COLO829 (cell line): ENCODE measurements at regions not wholly inside any gene's neighbourhood (a gene's known extent, or its start where the extent isn't known, plus 50 kb on each side); places are given as distances from the start of the nearest gene placed in this dataset.

Experiments
- DNase-seq: peaks from one replicate; pipeline ENCODE4 v3.0.0; 2012; ENCODE audit warnings: low spot score

- DNase-seq: no peak
Measured at GRCh38 chr20:39100691-39101090, 138.5 kb downstream of the DHX35 start.

- DNase-seq: no peak
Measured at GRCh38 chr20:39097889-39098288, 135.7 kb downstream of the DHX35 start.

- no peak for DNase-seq
Measured at GRCh38 chr20:39095870-39096269, 133.7 kb downstream of the DHX35 start.

- DNase-seq: no peak
Measured at GRCh38 chr20:39094391-39094790, 132.2 kb downstream of the DHX35 start.

- DNase-seq: no peak
Measured at GRCh38 chr20:39092733-39093410, 130.7 kb downstream of the DHX35 start.

- no peak for DNase-seq
Measured at GRCh38 chr20:39090906-39091305, 128.8 kb downstream of the DHX35 start.

GRCh38 chr20:39089797-39090196 is 127.7 kb downstream of the DHX35 start:
- no peak for DNase-seq
